ENCODE measurements at regions not wholly inside any gene's neighbourhood (a gene's known extent, or its start where the extent isn't known, plus 50 kb on each side); places are given as distances from the start of the nearest gene placed in this dataset.

GRCh38 chr5:8875722-8876121 is 670.2 kb downstream of the SEMA5A start:
- TF ChIP-seq, protein P1, sequence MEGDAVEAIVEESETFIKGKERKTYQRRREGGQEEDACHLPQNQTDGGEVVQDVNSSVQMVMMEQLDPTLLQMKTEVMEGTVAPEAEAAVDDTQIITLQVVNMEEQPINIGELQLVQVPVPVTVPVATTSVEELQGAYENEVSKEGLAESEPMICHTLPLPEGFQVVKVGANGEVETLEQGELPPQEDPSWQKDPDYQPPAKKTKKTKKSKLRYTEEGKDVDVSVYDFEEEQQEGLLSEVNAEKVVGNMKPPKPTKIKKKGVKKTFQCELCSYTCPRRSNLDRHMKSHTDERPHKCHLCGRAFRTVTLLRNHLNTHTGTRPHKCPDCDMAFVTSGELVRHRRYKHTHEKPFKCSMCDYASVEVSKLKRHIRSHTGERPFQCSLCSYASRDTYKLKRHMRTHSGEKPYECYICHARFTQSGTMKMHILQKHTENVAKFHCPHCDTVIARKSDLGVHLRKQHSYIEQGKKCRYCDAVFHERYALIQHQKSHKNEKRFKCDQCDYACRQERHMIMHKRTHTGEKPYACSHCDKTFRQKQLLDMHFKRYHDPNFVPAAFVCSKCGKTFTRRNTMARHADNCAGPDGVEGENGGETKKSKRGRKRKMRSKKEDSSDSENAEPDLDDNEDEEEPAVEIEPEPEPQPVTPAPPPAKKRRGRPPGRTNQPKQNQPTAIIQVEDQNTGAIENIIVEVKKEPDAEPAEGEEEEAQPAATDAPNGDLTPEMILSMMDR (IDR thresholded peaks at IDR 0.05) = no peak
- no peak overlapping the region for H3K4me3 ChIP-seq
- DNase-seq (ENCODE audit: low spot score) = no peak
- H3K27ac ChIP-seq = no peak overlapping the region

DNA sequence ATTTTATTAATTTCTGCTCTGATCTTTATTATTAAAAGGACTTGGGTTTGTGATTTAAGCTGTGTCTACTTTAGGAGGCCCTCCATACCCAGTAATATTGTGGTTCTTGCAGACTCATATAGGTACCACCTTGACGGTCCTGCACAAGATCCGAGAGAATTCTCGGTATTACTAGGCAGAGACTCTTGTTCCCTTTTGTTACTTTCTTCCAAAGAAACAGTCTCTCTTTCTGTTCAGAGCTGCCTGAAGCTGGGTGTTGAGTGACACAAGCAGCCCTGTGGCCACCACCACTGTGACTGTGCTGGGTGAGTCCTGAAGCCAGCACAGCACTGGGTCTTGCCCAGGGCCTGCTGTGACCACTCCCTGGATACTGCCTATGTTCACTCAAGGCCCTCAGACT is 666.6 kb downstream of the SEMA5A start:
- Histone ChIP-seq H3K4me3 (no peak overlapping the region), H3K27ac (no peak overlapping the region)
- no peak for DNase-seq (ENCODE audit: low spot score)
- TF ChIP-seq, protein P1 (IDR thresholded peaks at IDR 0.05) = no peak

DNA sequence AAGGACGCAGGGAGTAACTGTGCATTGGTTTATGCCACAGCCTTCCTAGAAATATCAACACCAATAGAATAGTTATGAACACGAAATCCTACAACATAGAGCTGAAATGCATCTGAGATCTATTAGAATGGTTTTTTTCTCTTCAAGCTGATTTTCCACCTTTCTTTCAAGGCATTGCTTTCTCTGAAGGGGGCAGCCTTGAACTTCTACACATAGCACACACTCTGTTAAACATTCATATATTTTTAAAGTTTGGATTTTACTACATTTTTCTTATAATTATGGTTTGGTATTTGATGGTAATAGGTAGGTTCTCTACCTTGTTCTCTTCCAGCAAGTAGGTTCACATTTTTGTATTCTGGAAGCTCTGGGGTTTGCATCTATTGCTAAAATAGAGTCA is 661.8 kb downstream of the SEMA5A start:
- no peak for DNase-seq (ENCODE audit: low spot score)
- Histone ChIP-seq H3K4me3 (no peak overlapping the region), H3K27ac (no peak overlapping the region)
- TF ChIP-seq, protein P1 (IDR thresholded peaks at IDR 0.05) = no peak

DNA sequence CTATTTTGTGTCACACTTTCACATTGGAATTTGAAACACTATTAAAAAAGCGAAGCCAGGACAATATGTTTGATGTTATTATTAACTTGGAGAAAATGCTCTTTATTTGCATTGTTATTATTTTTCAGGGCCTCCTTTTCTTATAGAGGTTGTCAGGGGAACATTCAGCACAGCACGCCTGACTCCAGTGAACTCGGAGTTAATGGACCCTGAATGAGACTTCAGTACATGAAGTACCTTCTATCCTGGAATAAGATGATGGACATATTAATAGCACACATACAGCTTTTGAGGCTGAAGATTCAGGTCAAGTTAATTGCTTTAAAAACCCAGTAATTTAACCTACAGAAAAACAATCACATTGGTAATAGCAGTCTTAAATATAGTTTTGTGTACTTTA is 652.9 kb downstream of the SEMA5A start:
- Histone ChIP-seq H3K27ac (no peak overlapping the region), H3K4me3 (no peak overlapping the region)
- TF ChIP-seq, protein P1 (IDR thresholded peaks at IDR 0.05) = no peak
- DNase-seq (ENCODE audit: low spot score) = no peak

GRCh38 chr5:8894031-8894430 is 651.8 kb downstream of the SEMA5A start:
- TF ChIP-seq, protein P1 (IDR thresholded peaks at IDR 0.05) = no peak
- H3K27ac ChIP-seq = no peak overlapping the region
- no peak for DNase-seq (ENCODE audit: low spot score)
- H3K4me3 ChIP-seq = no peak overlapping the region

GRCh38 chr5:8895062-8895461 is 650.8 kb downstream of the SEMA5A start:
- TF ChIP-seq, protein P1 (IDR thresholded peaks at IDR 0.05) = no peak
- Histone ChIP-seq H3K27ac (no peak overlapping the region), H3K4me3 (no peak overlapping the region)
- DNase-seq (ENCODE audit: low spot score) = no peak

- no peak for DNase-seq (ENCODE audit: low spot score)
- TF ChIP-seq, protein P1 (IDR thresholded peaks at IDR 0.05) = no peak
- no peak overlapping the region for H3K4me3 ChIP-seq
- no peak overlapping the region for H3K27ac ChIP-seq
Observed at GRCh38 chr5:8895599-8895998, 650.3 kb downstream of the SEMA5A start.
